GM10266 (cell line): ENCODE measurements at regions not wholly inside any gene's neighbourhood (a gene's known extent, or its start where the extent isn't known, plus 50 kb on each side); places are given as distances from the start of the nearest gene placed in this dataset.

Experiments used
- DNase-seq: peaks from one replicate; pipeline ENCODE4 v3.0.0; 2012; ENCODE audit errors: extremely low spot score
- TF ChIP-seq, protein P1 (sequence below): IDR thresholded peaks from 2 replicates; pipeline ENCODE4 v1.5.1; 2012; ENCODE audit warnings: mild to moderate bottlenecking, low read depth; ENCODE audit not compliant: control insufficient read depth, insufficient read depth; ENCODE audit errors: missing control alignments

DNA sequence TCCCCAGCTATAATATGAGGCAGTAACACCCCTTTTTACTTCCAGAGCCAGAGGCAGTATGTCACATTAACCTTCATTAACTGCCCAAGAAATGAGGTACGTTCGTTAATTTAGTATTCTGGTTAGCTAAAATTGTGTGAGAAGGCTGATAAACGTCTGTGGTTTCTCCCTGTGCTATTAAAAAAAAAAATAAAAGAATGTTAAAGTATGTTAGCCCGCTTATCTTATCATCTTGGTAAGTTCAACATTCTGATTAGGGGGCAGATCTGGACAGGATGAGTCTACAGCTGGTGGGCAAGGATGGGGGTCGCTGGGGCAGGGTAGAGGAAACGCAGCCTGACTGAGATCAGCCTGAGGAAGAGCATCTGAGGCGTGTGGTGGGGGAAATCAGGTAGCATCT is 154.0 kb downstream of the PRL start:
- TF ChIP-seq, protein P1, sequence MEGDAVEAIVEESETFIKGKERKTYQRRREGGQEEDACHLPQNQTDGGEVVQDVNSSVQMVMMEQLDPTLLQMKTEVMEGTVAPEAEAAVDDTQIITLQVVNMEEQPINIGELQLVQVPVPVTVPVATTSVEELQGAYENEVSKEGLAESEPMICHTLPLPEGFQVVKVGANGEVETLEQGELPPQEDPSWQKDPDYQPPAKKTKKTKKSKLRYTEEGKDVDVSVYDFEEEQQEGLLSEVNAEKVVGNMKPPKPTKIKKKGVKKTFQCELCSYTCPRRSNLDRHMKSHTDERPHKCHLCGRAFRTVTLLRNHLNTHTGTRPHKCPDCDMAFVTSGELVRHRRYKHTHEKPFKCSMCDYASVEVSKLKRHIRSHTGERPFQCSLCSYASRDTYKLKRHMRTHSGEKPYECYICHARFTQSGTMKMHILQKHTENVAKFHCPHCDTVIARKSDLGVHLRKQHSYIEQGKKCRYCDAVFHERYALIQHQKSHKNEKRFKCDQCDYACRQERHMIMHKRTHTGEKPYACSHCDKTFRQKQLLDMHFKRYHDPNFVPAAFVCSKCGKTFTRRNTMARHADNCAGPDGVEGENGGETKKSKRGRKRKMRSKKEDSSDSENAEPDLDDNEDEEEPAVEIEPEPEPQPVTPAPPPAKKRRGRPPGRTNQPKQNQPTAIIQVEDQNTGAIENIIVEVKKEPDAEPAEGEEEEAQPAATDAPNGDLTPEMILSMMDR: no peak
- no peak for DNase-seq

DNA sequence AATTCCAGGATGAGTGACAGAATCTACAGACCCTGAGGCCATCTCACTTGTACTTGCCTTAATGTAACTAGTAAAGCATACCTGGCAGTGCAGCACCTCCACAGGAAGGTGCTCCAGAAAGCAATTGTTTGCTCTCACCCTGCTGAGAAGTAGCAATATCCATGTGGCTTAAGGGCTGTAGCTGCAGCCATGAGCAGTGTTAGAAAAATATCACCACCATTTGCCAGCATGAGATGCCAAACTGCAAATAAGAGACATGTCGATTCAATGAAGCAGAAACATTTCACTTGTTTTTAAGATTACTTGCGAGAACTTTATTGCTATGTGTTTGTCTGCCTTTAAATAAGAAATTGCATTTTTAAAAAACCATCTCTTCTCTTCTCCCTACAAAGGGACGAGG is 151.5 kb downstream of the PRL start:
- DNase-seq: no peak
- TF ChIP-seq, protein P1: no peak

DNA sequence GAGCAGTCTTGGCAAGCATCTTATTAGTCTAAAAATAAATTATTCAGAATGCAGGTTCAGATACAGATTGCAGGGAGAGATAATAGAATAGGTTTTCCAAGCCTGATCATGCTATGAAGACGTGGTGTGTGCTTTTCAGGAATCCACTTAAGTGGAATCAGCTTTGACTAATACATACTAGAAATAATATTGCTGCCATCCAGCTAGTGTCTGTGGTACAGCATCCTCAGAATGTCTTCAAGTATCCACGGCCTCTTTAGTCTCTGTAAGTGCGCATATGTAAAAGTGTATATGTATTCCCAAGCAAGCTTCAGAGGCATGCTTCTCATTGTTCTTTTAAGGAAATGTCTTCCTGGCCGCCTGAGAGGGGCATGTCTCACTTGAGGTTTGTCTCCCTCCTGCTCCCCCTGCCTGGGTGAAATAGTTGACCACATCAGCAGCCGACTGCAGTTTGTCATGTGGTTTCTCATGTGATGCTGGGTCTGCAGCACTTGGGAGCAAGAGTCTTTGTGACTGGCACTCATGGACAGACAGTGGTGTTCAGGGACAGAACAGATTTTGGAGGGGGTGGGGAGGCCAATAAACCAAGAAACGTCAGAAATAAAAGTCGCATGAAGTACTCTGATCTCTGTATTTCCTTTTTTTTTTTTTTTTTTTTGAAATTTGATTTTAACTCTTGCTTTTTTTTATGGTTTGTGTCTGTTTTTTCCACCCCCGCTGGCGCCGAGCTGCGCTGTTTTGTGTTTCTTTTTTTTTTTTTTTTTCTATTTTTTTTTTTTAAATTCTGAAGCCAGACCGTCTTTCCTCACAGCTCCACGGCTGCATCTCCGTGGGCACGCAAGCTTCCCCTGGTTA is 150.8 kb downstream of the PRL start:
- DNase-seq: no peak
- TF ChIP-seq, protein P1: no peak

DNA sequence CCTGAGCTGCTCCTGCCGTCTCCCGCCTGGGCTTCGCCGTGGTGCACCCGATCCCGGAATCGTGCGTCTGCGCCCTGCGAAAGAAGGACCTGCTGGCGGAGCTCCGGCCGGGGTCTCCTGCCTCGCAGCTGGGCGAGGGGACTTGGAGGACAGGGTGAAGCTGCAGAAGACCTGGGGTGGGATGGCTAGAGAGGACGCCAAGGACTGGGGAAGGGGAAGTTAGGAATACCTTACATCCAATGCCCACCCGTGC is 150.2 kb downstream of the PRL start:
- no peak for DNase-seq
- TF ChIP-seq, protein P1: no peak

DNA sequence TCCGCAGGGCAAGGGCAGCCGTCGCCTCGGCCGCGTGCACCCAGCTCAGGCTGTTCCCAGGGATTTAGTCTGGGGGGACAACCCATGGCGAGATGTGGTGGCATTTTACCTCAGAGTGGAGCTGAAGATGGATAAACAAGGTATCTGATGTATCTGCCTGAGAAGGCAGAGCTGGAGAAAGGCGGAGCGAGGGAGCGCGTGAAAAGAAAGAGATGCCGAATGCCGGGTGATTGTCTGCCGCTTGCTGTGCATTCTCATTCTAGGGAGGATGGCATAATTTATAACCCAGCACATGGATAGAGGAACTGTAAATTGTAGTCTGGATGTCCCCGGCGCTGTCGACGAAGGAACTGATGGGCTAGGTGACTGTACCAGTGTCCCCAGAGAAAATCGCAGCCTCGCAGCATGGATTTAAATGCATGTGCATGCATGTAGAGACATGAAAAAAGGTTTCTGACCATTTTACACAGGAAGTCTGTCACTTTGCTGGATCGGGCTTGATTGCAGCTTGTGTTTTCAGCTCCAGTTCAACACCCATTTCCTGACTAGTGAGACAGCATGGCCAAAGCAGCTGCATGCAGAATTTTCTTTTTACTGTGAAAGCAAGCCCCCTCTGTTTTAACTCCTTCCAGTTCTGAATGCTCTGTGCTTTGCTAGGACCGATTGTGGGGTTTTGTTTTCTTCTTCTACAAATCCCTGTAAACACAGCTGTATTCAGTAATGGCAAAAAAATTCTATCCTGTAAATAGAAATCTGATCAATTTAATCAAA is 149.7 kb downstream of the PRL start:
- no peak for DNase-seq
- TF ChIP-seq, protein P1: no peak

DNA sequence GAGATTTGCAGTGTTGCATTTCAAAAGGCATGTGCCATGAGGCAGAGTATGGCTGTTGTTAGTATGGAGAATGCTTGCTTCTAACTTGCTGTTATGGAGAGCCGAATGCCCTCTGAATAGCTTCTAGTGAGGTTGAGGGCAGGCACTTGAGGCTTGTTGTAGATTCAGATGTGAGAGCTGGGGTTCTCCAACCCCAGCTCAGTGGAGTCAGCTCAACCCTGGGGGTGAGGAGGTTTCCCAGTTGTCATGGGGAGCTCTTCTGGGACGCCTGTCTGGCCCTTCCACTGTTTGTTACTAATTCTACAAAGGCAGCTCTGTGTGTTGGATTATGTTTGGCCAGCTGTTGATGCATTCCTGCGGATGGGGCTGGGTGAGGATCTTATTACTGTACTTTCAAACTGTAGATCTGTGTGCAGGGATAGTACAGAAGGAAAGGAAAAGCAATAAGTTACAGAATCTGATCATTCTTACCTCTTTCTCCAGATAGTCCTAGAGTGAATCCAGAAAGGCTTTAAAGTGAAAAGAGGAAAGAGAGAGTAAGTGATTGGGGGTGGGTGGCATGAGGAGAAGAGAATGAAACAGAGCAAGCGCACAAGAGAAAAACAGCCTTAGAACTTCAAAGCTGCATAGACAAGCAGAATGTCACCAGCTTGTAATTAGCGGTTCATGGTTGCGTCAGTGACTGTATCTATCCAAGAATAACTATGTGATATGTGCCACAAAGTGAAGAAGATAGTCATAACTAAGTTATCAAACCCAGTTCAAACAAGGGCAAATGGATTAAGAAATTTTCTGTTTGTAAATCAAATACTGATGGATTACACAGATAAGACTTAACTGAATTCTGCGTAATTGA is 148.7 kb downstream of the PRL start:
- no peak for DNase-seq
- TF ChIP-seq, protein P1: no peak
